IMR-90 (cell line): ENCODE measurements at regions not wholly inside any gene's neighbourhood (a gene's known extent, or its start where the extent isn't known, plus 50 kb on each side); places are given as distances from the start of the nearest gene placed in this dataset.

Experiments
- ATAC-seq: fragments of 200-7000 bp; cut with Tn5 transposase; 2 replicates; pipeline ENCODE4 v1.9.1; 2020; ENCODE audit warnings: low read depth, mild to moderate bottlenecking, moderate library complexity
- BruUV-seq: library from RNA; stranded (reverse); fragments of 400-500 nt; replicated peaks from 2 replicates; lab custom pipeline; 2021; lab: Mats Ljungman, UMichigan
- CTCF ChIA-PET: fragments of 300-600 bp; formaldehyde crosslinking; extraction: SDS; loops from one replicate; lab custom pipeline; 2021; ENCODE audit warnings: antibody characterized with exemption; lab: Yijun Ruan, JAX
- POLR2A ChIA-PET: fragments of 300-600 bp; sonication (Branson Sonifier 250); formaldehyde crosslinking; loops from one replicate; lab custom pipeline; 2022; ENCODE audit warnings: antibody characterized with exemption; ENCODE audit not compliant: unreplicated experiment; lab: Charles Lee
- DNase-seq: peaks from one replicate; pipeline ENCODE4 v3.0.0; 2013
- H2AFZ ChIP-seq: replicated peaks from 2 replicates; pipeline ENCODE3; 2013; ENCODE audit warnings: low read length, mild to moderate bottlenecking; ENCODE audit not compliant: poor library complexity
- H2AK5ac ChIP-seq: 2 replicates; pipeline ENCODE4 v1.6.1; 2013; ENCODE audit warnings: low read depth, low read length, inconsistent platforms
- H2AK9ac ChIP-seq: replicated peaks from 2 replicates; pipeline ENCODE3; 2013; ENCODE audit warnings: mild to moderate bottlenecking, low read depth, low read length, moderate library complexity; ENCODE audit not compliant: poor library complexity
- H2BK120ac ChIP-seq: 2 replicates; pipeline ENCODE4 v1.6.1; 2013; ENCODE audit warnings: low read depth, low read length, inconsistent platforms
- H2BK15ac ChIP-seq: 3 replicates; pipeline ENCODE4 v1.6.1; 2013; ENCODE audit warnings: low read depth, low read length, inconsistent platforms
- H2BK20ac ChIP-seq: 2 replicates; pipeline ENCODE4 v1.6.1; 2013; ENCODE audit warnings: low read depth, mild to moderate bottlenecking, inconsistent platforms, low read length, moderate library complexity
- H2BK5ac ChIP-seq: 2 replicates; pipeline ENCODE4 v1.6.1; 2013; ENCODE audit warnings: mild to moderate bottlenecking, low read depth, low read length, inconsistent platforms; ENCODE audit not compliant: poor library complexity, severe bottlenecking
- H3K14ac ChIP-seq: replicated peaks from 2 replicates; pipeline ENCODE4 v1.6.1; 2013; ENCODE audit warnings: low read depth, low read length, inconsistent platforms
- H3K18ac ChIP-seq: 2 replicates; pipeline ENCODE4 v1.6.1; 2013; ENCODE audit warnings: low read depth, low read length, control low read depth
- H3K23ac ChIP-seq: 2 replicates; pipeline ENCODE4 v1.6.1; 2013; ENCODE audit warnings: low read depth, low read length, inconsistent platforms
- H3K27ac ChIP-seq: 2 replicates; pipeline ENCODE4 v1.5.1; 2013; ENCODE audit warnings: mild to moderate bottlenecking, control low read depth, low read length; ENCODE audit not compliant: insufficient read depth
- H3K27me3 ChIP-seq: 2 replicates; pipeline ENCODE4 v1.6.1; 2013; ENCODE audit warnings: low read length; ENCODE audit not compliant: control insufficient read depth, insufficient read depth
- H3K36me3 ChIP-seq: 2 replicates; pipeline ENCODE4 v1.6.1; 2013; ENCODE audit warnings: low read length, mixed read lengths; ENCODE audit not compliant: control insufficient read depth, insufficient read depth
- H3K4ac ChIP-seq: 2 replicates; pipeline ENCODE4 v1.6.1; 2013; ENCODE audit warnings: low read depth, low read length, inconsistent platforms
- H3K4me1 ChIP-seq: 2 replicates; pipeline ENCODE4 v1.6.1; 2013; ENCODE audit warnings: low read length, mixed read lengths; ENCODE audit not compliant: control insufficient read depth, insufficient read depth
- H3K4me2 ChIP-seq: 2 replicates; pipeline ENCODE4 v1.6.1; 2013; ENCODE audit warnings: low read depth, mild to moderate bottlenecking, control low read depth, low read length, moderate library complexity
- H3K4me3 ChIP-seq: 2 replicates; pipeline ENCODE4 v1.5.1; 2013; ENCODE audit warnings: low read depth, mild to moderate bottlenecking, control low read depth, low read length, moderate library complexity; ENCODE audit not compliant: insufficient read depth
- H3K56ac ChIP-seq: 2 replicates; pipeline ENCODE4 v1.6.1; 2013; ENCODE audit warnings: low read length, inconsistent platforms; ENCODE audit not compliant: insufficient read depth; ENCODE audit errors: extremely low read depth
- H3K79me1 ChIP-seq, 2 experiments: 2 replicates each; pipeline ENCODE4 v1.6.1; 2013; ENCODE audit warnings: low read length in 2 of 2, inconsistent platforms in 1 of 2, low read depth in 1 of 2
- H3K9ac ChIP-seq: 2 replicates; pipeline ENCODE4 v1.6.1; 2013; ENCODE audit warnings: low read depth, low read length, control low read depth
- H3K9me1 ChIP-seq: 2 replicates; pipeline ENCODE4 v1.6.1; 2013; ENCODE audit warnings: low read length, inconsistent platforms; ENCODE audit not compliant: insufficient read depth
- H3K9me3 ChIP-seq: 2 replicates; pipeline ENCODE4 v1.6.1; 2013; ENCODE audit warnings: low read length; ENCODE audit not compliant: control insufficient read depth, insufficient read depth
- H4K20me1 ChIP-seq: 2 replicates; pipeline ENCODE4 v1.6.1; 2013; ENCODE audit warnings: low read length, inconsistent platforms; ENCODE audit not compliant: insufficient read depth
- H4K5ac ChIP-seq: 2 replicates; pipeline ENCODE4 v1.6.1; 2013; ENCODE audit warnings: mild to moderate bottlenecking, low read depth, low read length, control low read depth
- H4K8ac ChIP-seq, 2 experiments: 2 replicates each; pipeline ENCODE4 v1.6.1; 2013; ENCODE audit warnings: low read depth in 2 of 2, low read length in 2 of 2, control low read depth in 1 of 2, inconsistent platforms in 1 of 2
- H4K91ac ChIP-seq: 2 replicates; pipeline ENCODE4 v1.6.1; 2013; ENCODE audit warnings: low read depth, low read length, inconsistent platforms; ENCODE audit not compliant: insufficient read depth
- CTCF ChIP-seq: conservative IDR thresholded peaks from 2 replicates; pipeline ENCODE4 v1.5.1; 2012; ENCODE audit warnings: mild to moderate bottlenecking, low read depth, low read length, improper control_type of control experiment
- ELK1 ChIP-seq: fragments of 150-350 bp; IDR thresholded peaks from 2 replicates; pipeline ENCODE4 v1.6.1; 2016; ENCODE audit warnings: low read depth, mild to moderate bottlenecking, low read length, moderate library complexity, borderline replicate concordance
- FOS ChIP-seq: fragments of 150-350 bp; IDR thresholded peaks from 2 replicates; pipeline ENCODE4 v1.6.1; 2016; ENCODE audit warnings: low read depth, low read length
- MAZ ChIP-seq: IDR thresholded peaks from 2 replicates; pipeline ENCODE4 v1.6.1; 2012; ENCODE audit warnings: low read depth, mild to moderate bottlenecking, low read length, improper control_type of control experiment, moderate library complexity, borderline replicate concordance
- MXI1 ChIP-seq: IDR thresholded peaks from 2 replicates; pipeline ENCODE4 v1.6.1; 2012; ENCODE audit warnings: low read depth, mild to moderate bottlenecking, low read length, moderate library complexity, borderline replicate concordance
- NFE2L2 ChIP-seq: fragments of 150-350 bp; IDR thresholded peaks from 2 replicates; pipeline ENCODE4 v1.6.1; 2016; ENCODE audit warnings: low read depth, mild to moderate bottlenecking, low read length
- POLR2A ChIP-seq: IDR thresholded peaks from 2 replicates; pipeline ENCODE4 v1.6.1; 2012; ENCODE audit warnings: mild to moderate bottlenecking, low read depth, low read length
- RAD21 ChIP-seq: IDR thresholded peaks from 2 replicates; pipeline ENCODE4 v1.6.1; 2012; ENCODE audit warnings: low read length, improper control_type of control experiment
- RCOR1 ChIP-seq: IDR thresholded peaks from 2 replicates; pipeline ENCODE4 v1.6.1; 2012; ENCODE audit warnings: mild to moderate bottlenecking, low read length, improper control_type of control experiment; ENCODE audit not compliant: insufficient replicate concordance
- RFX5 ChIP-seq: IDR thresholded peaks from 2 replicates; pipeline ENCODE4 v1.8.0; 2012; ENCODE audit warnings: low read depth, mild to moderate bottlenecking, low read length, moderate library complexity
- SMC3 ChIP-seq: fragments of 150-350 bp; IDR thresholded peaks from 2 replicates; pipeline ENCODE4 v1.6.1; 2016; ENCODE audit warnings: low read depth, mild to moderate bottlenecking, antibody characterized with exemption, low read length, moderate library complexity
- USF2 ChIP-seq: fragments of 150-350 bp; IDR thresholded peaks from 2 replicates; pipeline ENCODE4 v1.6.1; 2017; ENCODE audit warnings: mild to moderate bottlenecking, antibody characterized with exemption, low read length, low read depth
- WGBS, 2 experiments: methylation state at CpG; one replicate each; pipeline versions ENCODE4 v1.1.5 to v1.1.7; 2013; ENCODE audit warnings: missing lambda C conversion rate in 2 of 2; ENCODE audit not compliant: insufficient read length in 1 of 2; ENCODE audit errors: extremely low coverage in 2 of 2; 5-methylcytosine and 5-hydroxymethylcytosine counted together
- dilution Hi-C: fragments of 300-500 bp; cut with HindIII; formaldehyde crosslinking; loops from one replicate; pipeline ENCODE4 v1.14.3; 2018; ENCODE audit warnings: low sequenced_read_pairs; ENCODE audit not compliant: unreplicated experiment
- in situ Hi-C: fragments of 300-500 bp; cut with MboI; formaldehyde crosslinking; loops from 3 replicates; pipeline ENCODE4 v1.14.3; 2019; ENCODE audit warnings: low sequenced_read_pairs, inconsistent platforms, mixed read lengths
- intact Hi-C: fragments of 100-400 bp; cut with micrococcal nuclease; formaldehyde crosslinking; loops from 2 replicates; pipeline ENCODE4 v1.10.0; 2022

- TF ChIP-seq SMC3 (no peak), ELK1 (no peak), RFX5 (no peak), RAD21 (no peak), NFE2L2 (no peak), FOS (no peak), MXI1 (no peak), CTCF (no peak), POLR2A (no peak), MAZ (no peak), USF2 (no peak), RCOR1 (no peak)
- no CpG with 5 or more reads among the region's 2 CpGs for WGBS, 2 experiments
- no peaks in the 10 kb centered on the region for H3K79me1 ChIP-seq
- no peak overlapping the region for H4K8ac ChIP-seq
- H3K9ac ChIP-seq: no peak overlapping the region
- no peak for DNase-seq
- H3K36me3 ChIP-seq: no peaks in the 10 kb centered on the region
- ChIA-PET CTCF (no interaction called here), POLR2A (interaction anchor here (0.5 kb wide), 1 partner anchor 448 kb away, joined by 9 read pairs; no protein-coding TSS in a partner anchor)
- H3K4me3 ChIP-seq: no peak overlapping the region
- no peak overlapping the region for H2AFZ ChIP-seq
- no peak overlapping the region for H3K27ac ChIP-seq
- H2BK5ac ChIP-seq: no peak overlapping the region
- no peak overlapping the region for H4K91ac ChIP-seq
- no peak overlapping the region for H3K4me2 ChIP-seq
- no peak overlapping the region for H2AK5ac ChIP-seq
- H4K20me1 ChIP-seq: no peaks in the 10 kb centered on the region
- dilution Hi-C loops (no loop called here), intact Hi-C loops (no loop called here), in situ Hi-C loops (no loop called here)
- no peak overlapping the region for H2BK120ac ChIP-seq
- no peak overlapping the region for H4K5ac ChIP-seq
- H3K4ac ChIP-seq: no peak overlapping the region
- H3K9me3 ChIP-seq: no peaks in the 10 kb centered on the region
- no peaks in the 10 kb centered on the region for H3K27me3 ChIP-seq
- no peak overlapping the region for H3K18ac ChIP-seq
- H2BK15ac ChIP-seq: no peak overlapping the region
- no peak for ATAC-seq
- no TSS peak for BruUV-seq
- no peak overlapping the region for H2BK20ac ChIP-seq
- H2AK9ac ChIP-seq: no peak overlapping the region
- no peak overlapping the region for H3K14ac ChIP-seq
- H3K56ac ChIP-seq: no peak overlapping the region
- no peak overlapping the region for H3K23ac ChIP-seq
- no peaks in the 10 kb centered on the region for H3K9me1 ChIP-seq
- no peaks in the 10 kb centered on the region for H3K4me1 ChIP-seq
Measured at GRCh38 chr3:83868909-83869567, 1089.8 kb upstream of the CADM2 start.
